Colon (tissue), 2 donors: ENCODE measurements at regions not wholly inside any gene's neighbourhood (a gene's known extent, or its start where the extent isn't known, plus 50 kb on each side); places are given as distances from the start of the nearest gene placed in this dataset.
"Not testable (repeated sequence)": the region's sequence is repeated elsewhere in the genome, so short reads cannot be mapped to it uniquely, and the experiment has no call there.

Experiments
- FAIRE-seq: peaks from 2 replicates; lab custom pipeline; 2012; peaks lifted over from hg19 to GRCh38; lab: Jason Lieb, UNC
- donor health status: control.
- donor health status: control.

DNA sequence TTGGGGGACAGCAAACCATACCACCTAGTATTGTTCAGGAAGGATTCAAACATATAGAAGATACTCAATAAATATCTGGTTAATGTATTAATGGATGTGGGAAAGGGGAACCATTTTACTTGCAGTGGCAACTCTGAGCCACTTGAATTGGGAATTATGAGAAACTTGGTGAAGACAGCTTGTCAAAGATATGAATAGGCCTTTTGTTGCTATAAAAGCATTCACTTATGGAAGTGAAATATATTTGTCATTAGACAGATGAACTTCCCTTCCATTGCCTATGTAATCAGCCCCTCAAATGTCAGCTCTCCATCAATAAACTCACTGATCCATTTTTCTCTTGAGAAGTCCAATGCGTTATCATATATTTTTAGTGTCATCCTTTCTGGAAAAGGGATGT is 56.1 kb downstream of the GPR85 start:
- FAIRE-seq: no peak

DNA sequence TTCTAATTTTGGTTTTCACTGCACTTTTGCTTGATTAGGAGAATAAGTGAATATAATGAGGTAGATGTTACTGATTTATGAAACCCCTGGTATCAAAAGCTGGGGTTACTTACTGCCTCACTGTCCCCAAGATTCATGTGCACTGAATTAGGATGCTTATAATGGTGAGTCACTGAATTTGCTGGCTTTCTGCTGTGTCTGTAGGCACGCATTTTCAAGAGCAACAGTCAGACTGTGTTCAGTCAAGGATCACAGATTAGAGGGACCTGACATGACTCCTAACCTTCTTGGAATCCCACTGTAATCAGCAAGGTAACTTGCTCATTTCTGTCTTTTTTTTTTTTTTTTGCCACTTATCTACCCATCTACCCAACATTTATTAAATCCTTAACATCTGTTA is 59.7 kb downstream of the GPR85 start:
- FAIRE-seq: no peak

GRCh38 chr7:113017144-113017857 is 69.3 kb downstream of the GPR85 start:
- FAIRE-seq: not testable (repeated sequence)

DNA sequence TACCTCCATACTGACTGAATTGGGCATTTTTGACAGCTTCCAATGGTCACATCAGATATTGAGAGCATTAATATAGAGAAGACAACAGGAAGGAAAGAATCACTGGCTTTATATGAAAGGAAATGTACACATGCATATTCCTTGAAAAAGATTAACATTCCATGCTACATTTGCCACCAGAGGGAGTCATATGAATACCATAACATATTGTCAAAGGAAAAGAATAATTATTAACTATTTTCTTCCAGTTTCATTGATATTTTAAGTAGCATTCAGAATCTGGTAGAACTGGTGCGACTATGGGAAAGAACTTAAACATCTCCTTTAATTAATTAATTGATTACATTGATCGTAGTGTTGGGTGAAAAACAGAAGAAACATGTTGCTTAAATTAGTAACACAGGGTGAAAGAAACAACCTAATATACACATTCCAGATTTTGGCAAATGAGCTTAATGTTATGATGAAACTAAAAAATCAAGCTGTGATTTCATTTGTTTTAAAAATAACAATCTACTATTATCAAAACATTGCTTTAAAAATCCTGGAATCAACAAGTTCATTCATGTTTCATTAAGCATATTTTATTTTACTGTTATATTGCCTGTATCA is 71.5 kb downstream of the GPR85 start:
- no peak for FAIRE-seq

- no peak for FAIRE-seq
Measured at GRCh38 chr7:113013761-113014449, 72.7 kb downstream of the GPR85 start.

- not testable (repeated sequence) for FAIRE-seq
Measured at GRCh38 chr7:113012862-113013261, 73.8 kb downstream of the GPR85 start.

- FAIRE-seq: no peak
Measured at GRCh38 chr7:113010377-113010776, 76.2 kb downstream of the GPR85 start.

GRCh38 chr7:113008755-113009154 is 77.9 kb downstream of the GPR85 start:
- FAIRE-seq: no peak

GRCh38 chr7:113004726-113005454 is 81.7 kb downstream of the GPR85 start:
- no peak for FAIRE-seq

DNA sequence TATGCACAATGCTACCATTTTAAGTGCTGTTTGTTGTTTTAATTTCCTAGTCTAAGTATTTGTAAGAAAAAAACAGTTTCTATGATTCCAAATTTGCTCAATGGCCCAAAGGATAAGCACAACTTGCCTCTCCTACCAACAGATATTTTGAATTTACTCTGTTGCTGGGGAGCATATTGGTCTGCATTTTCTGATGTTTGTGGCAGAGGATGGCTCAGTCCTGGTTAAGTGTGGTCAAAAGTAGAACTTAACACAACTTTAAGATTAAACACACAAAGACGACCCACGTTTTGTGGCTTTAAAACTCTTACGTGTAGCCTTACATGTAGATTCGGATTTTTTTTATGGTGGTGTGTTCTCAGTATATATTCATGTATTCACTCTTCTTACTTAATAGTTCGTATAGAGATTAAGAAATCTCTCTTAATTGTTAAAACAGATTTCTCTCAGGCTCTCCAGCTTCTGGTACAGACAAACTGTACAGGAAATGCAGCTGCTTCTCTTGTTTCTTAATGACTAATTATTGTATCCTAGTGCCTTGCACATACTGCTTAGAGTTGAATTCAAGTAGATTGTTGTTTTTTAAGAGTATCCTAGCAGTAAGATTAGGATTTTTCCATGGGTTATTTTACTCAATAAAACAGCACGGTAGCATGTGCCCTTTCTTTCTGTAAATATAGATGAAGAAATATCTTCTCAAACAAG is 86.2 kb downstream of the GPR85 start:
- FAIRE-seq: no peak

- no peak for FAIRE-seq
Measured at GRCh38 chr7:112997831-112998230, 88.8 kb downstream of the GPR85 start.

GRCh38 chr7:112996331-112996871 is 90.2 kb downstream of the GPR85 start:
- no peak for FAIRE-seq

DNA sequence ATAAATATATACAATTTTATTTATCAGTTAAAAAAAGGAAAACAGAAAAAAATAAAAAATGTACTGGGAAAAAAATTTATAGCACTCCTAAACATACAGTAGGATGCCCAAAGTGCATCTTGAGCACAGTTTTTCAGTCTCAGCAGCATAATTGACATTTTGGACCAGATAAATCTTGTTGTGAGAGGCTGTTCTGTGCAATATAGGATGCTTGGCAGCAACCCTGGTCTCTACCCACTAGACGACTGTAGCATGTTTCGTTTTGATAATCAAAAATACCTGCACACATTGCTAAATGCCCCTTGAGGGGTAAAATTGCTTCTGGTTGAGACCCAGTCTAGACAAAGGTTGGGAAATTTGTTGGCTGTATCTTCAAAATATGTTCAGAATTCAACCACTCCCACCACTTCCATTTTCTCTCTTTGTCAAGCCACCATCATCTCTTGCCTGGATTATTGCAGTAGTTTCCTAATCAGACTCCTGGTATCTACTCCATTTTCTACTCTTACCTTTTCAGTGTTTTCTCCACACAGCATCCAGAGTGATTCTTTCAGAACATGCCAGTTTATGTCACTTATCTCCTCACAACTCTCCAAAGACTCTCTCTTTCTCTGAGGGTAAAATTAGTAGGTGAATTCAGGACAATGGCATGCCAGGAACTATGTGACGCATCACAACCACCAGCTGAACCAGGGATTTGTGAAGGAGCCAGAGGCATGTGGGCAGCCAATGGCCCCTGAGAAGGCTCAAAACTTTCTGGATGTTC is 91.4 kb downstream of the GPR85 start:
- no peak for FAIRE-seq

DNA sequence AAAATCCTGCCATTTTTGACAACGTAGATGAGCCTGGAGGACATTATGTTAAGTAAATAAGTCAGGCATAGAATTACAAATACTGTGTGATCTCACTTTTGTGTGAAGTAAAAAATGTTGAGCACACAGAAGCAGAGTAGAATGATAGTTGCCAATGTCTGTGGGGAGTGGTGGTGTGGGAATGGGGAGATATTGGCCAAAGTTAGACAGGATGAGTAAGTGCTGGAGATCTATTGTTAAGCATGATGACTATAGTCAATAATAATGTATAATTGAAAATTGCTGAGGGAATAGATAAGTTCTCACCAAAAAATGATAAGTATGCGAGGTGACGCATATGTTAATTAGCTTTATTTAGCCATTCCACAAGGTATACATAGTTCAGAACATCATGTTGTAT is 92.0 kb downstream of the GPR85 start:
- no peak for FAIRE-seq

DNA sequence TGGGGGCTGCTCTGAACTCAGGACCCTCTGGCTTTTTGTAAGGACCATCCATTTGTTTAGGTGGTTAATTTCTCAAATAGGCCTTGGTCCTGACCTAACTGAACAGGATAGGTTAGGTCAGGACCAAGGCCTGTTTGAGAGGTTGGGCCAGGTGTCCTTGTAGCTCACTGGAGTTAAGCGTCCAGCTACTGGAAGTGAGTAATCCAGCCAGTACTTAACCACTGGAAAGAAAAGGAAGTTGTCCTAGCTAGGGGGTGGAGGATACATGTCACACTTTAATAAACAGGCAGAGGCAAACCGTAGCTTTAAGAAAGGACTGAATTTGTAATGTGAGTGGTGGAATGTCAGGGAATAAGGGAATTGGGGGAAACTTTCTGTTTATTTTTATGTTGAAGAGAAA is 96.0 kb downstream of the GPR85 start:
- FAIRE-seq: no peak

DNA sequence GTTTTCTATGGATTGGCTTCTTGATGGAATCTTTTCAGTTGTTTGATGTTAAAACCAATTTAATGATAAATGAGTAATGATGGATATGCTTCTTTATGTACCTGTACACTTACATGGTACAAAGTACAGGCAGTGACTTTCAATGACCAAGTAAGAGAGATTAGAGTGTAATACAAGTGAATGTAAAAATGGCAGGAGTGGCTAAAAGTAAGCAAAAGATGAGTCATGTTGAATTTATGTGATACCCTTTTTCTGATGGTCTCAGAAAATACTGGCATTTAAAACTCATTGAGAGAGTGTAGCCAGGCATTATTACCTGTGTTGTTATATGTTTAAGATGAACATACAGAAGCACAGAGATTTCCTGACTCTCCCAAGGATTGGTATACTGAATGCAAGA is 97.1 kb downstream of the GPR85 start:
- FAIRE-seq: no peak

GRCh38 chr7:112987171-112987570 is 99.5 kb downstream of the GPR85 start:
- FAIRE-seq: no peak

DNA sequence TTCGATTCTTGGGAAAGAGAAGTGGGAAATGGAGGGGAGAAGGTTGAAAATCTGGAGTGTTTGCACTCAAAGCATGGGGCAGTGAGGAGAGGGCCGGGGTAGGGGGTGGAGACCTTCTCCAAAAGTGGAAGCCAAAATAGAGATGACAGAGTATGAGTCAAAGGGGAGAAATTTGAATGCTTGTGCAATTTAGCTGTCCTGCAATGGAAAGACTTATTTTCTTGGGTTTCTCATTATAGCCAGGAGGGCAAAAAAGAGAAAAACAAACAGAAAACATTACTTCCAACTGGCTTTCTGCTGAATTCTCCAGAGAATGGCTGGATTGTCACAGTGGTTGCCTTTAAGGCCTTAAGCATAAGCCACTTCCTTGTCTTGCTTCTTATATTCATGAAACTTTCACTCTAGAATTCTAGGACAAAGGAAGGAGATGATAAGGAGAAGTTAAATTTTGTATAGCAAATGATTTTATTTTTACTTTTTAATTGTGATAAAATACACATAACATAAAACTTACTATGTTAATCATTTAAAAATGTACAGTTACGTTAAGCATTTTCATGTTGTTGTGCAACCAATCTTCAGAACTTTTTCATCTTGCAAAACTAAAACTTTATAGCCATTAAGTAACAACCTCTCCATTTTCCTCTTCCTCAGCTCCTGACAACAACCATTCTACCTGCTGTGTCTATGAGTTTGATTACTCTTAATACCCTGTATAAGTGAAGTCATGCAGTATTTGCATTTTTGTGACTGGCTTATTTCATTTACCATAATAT is 100.2 kb downstream of the GPR85 start:
- no peak for FAIRE-seq

DNA sequence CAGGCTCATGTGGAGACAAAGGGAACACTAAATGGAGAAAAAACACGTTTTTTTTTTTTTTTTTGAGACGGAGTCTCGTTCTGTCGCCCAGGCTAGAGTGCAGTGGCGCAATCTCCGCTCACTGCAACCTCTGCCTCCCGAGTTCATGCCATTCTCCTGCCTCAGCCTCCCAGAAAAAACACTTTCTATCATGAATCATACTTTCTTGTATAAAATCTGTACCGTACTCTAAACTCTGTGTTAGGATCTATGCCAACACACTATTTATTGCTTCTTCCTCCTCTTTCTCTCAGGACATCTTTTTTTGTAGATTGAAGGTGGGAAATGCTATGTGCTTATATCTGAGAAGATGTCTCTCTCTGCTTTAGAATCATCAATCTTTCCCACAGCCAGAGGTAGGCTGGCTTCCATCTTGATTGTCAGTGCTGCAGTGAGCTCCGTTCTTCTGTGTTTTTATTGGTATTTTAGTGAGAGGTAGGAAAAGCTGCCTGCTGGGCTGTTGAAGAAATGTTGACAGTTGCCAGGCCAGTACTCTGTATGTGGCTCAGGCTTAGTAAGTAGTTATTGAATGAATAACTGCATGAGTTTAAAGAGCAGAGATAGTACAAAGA is 101.1 kb downstream of the GPR85 start:
- no peak for FAIRE-seq
